Vagina (tissue), 2 donors: ENCODE measurements at regions not wholly inside any gene's neighbourhood (a gene's known extent, or its start where the extent isn't known, plus 50 kb on each side); places are given as distances from the start of the nearest gene placed in this dataset.

Experiments
- POLR2A ChIP-seq, 2 donors: fragments of 450-650 bp; IDR thresholded peaks; one replicate each; pipeline ENCODE4 v1.6.1; 2017; ENCODE audit warnings: antibody characterized with exemption in 2 of 2, mild to moderate bottlenecking in 2 of 2, moderate library complexity in 2 of 2
- POLR2AphosphoS5 ChIP-seq, 2 donors: sonication (generic); formaldehyde crosslinking; IDR thresholded peaks; one replicate each; pipeline ENCODE4 v1.9.0; 2017; ENCODE audit warnings: antibody characterized with exemption in 2 of 2, mild to moderate bottlenecking in 2 of 2, low read depth in 1 of 2; ENCODE audit not compliant: insufficient read depth in 1 of 2
- TF ChIP-seq, protein P1 (sequence below), 3 experiments: fragments of 450-650 bp in 2 of 3; fragments of 200-600 bp in 1 of 3; sonication (generic) in 1 of 3; IDR thresholded peaks; one replicate each; pipeline ENCODE4 v1.5.1; 2017 to 2019; ENCODE audit warnings: antibody characterized with exemption in 3 of 3, mild to moderate bottlenecking in 2 of 3, moderate library complexity in 2 of 3

DNA sequence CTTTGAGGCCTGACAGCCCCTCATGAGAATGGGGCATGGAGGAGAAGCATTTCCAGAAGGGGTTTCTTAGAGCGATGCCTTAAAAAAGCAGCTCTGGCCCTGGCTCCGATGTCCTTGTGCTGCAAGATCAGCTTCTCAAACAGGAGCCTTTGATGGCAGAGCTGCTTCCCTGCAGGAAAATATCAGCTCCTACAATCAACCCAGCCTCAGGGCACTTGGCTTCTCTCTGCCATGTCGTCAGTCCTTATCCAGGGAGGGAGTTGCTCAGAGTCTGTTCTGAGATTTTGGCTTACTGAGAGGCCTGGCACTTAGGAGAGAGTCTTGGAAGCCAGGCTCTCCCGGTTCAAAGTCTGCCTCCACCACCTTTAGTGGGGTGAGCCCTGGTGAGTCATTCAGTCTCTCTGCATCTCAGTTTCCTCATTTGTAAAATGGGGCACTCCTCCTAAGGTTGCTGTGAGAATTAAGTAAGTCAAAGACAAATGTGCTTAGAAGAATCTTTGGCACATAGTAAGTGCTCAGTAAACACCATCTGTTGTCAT is 184.4 kb downstream of the HAPSTR1 start:
- TF ChIP-seq, protein P1, sequence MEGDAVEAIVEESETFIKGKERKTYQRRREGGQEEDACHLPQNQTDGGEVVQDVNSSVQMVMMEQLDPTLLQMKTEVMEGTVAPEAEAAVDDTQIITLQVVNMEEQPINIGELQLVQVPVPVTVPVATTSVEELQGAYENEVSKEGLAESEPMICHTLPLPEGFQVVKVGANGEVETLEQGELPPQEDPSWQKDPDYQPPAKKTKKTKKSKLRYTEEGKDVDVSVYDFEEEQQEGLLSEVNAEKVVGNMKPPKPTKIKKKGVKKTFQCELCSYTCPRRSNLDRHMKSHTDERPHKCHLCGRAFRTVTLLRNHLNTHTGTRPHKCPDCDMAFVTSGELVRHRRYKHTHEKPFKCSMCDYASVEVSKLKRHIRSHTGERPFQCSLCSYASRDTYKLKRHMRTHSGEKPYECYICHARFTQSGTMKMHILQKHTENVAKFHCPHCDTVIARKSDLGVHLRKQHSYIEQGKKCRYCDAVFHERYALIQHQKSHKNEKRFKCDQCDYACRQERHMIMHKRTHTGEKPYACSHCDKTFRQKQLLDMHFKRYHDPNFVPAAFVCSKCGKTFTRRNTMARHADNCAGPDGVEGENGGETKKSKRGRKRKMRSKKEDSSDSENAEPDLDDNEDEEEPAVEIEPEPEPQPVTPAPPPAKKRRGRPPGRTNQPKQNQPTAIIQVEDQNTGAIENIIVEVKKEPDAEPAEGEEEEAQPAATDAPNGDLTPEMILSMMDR (IDR thresholded peaks at IDR 0.05), result no peak
- TF ChIP-seq POLR2A (IDR thresholded peaks at IDR 0.05) (no peak), POLR2AphosphoS5 (IDR thresholded peaks at IDR 0.05; ENCODE audit: insufficient read depth in 1 of 2, low read depth in 1 of 2) (no peak)
